GM12865 (cell line): ENCODE measurements at regions not wholly inside any gene's neighbourhood (a gene's known extent, or its start where the extent isn't known, plus 50 kb on each side); places are given as distances from the start of the nearest gene placed in this dataset.

ENCODE experiments used
- DNase-seq: peaks from one replicate; pipeline ENCODE4 v3.0.0; 2010; ENCODE audit warnings: low read depth
- H3K4me3 ChIP-seq: 2 replicates; pipeline ENCODE4 v1.5.1; 2011; ENCODE audit warnings: mild to moderate bottlenecking, low read depth, low read length, control low read depth
- CTCF ChIP-seq: IDR thresholded peaks from 2 replicates; pipeline ENCODE4 v1.5.1; 2011; ENCODE audit warnings: low read length, control low read depth, low read depth, inconsistent platforms; ENCODE audit not compliant: insufficient read depth; ENCODE audit errors: missing control alignments

- no peak for TF ChIP-seq CTCF
- no peak overlapping the region for H3K4me3 ChIP-seq
- DNase-seq = no peak
Measured at GRCh38 chr2:60003076-60003475, 550.4 kb downstream of the BCL11A start.

GRCh38 chr2:60002183-60002867 lies 551.1 kb downstream of the BCL11A start:
- no peak for DNase-seq
- no peak for TF ChIP-seq CTCF
- no peak overlapping the region for H3K4me3 ChIP-seq

DNA sequence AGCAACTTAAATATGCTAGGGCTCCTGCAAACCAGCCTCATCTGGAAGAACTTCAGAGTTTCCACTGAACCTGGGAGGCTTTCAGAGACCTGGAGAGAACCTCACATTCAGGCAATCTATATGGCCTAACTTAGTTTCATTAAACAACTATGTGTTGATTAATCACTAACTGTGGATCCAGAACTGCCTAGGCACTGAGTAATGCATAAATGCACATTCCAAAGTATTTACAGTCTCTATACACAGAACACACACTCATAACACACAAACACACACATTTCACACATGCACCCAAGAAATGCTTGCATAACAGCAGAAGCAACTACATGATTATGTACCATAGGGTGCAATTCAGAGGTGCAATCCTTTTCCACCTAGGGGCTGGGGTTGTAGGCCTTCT lies 552.8 kb downstream of the BCL11A start:
- no peak for DNase-seq
- no peak for TF ChIP-seq CTCF
- no peak overlapping the region for H3K4me3 ChIP-seq

- DNase-seq = no peak
- H3K4me3 ChIP-seq = no peak overlapping the region
- TF ChIP-seq CTCF = no peak
Measured at GRCh38 chr2:59998324-59998723, 555.1 kb downstream of the BCL11A start.

GRCh38 chr2:59997371-59997770 lies 556.1 kb downstream of the BCL11A start:
- H3K4me3 ChIP-seq = no peak overlapping the region
- no peak for DNase-seq
- TF ChIP-seq CTCF = no peak

- TF ChIP-seq CTCF = no peak
- no peak overlapping the region for H3K4me3 ChIP-seq
- no peak for DNase-seq
Measured at GRCh38 chr2:59996855-59997254, 556.6 kb downstream of the BCL11A start.

- no peak for DNase-seq
- H3K4me3 ChIP-seq = no peak overlapping the region
- TF ChIP-seq CTCF = no peak
Measured at GRCh38 chr2:59993726-59994125, 559.7 kb downstream of the BCL11A start.
